Stimulated activated CD4-positive, alpha-beta T cell treated with anti-CD3 and anti-CD28 coated beads, Interleukin-15, amount 100 ng/mL, for 48 hours (primary cell): ENCODE measurements at regions not wholly inside any gene's neighbourhood (a gene's known extent, or its start where the extent isn't known, plus 50 kb on each side); places are given as distances from the start of the nearest gene placed in this dataset.

Experiments
- DNase-seq, 2 donors: peaks; one replicate each; pipeline ENCODE4 v3.0.0-alpha.2; 2020; ENCODE audit warnings: low read depth in 2 of 2

- no peak for DNase-seq
Measured at GRCh38 chr5:143464723-143465490, 61.4 kb upstream of the NR3C1 start.

GRCh38 chr5:143462431-143462830 is 58.9 kb upstream of the NR3C1 start:
- no peak for DNase-seq

GRCh38 chr5:143459433-143459832 is 55.9 kb upstream of the NR3C1 start:
- no peak for DNase-seq

- DNase-seq: no peak
Measured at GRCh38 chr5:143456952-143457547, 53.6 kb upstream of the NR3C1 start.

GRCh38 chr5:143454936-143455516 is 51.5 kb upstream of the NR3C1 start:
- DNase-seq: no peak

- DNase-seq: no peak
Measured at GRCh38 chr5:143453720-143454119, 50.2 kb upstream of the NR3C1 start.
